ENCODE measurements at regions not wholly inside any gene's neighbourhood (a gene's known extent, or its start where the extent isn't known, plus 50 kb on each side); places are given as distances from the start of the nearest gene placed in this dataset.

DNA sequence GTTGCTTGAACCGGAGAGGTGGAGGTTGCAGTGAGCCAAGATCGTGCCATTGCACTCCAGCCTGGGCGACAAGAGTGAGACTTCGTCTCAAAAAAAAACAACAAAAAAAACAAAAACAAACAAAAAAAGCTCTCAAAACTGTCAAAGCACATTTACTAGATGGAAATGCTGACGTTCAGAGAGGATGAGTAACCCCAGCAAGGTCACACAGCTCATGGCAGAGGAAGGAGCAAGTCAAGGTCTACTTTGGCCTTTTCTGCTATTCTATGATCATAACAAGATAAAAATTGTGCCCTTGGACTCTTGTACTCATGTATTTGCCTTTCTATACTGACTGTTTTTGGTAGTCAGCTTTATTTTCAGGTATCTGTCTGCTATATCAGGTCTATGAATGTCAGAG, 109.5 kb downstream of the ARL6IP6 start:
- DNase-seq, result no peak
- Histone ChIP-seq H3K4me1 (no peaks in the 10 kb centered on the region), H3K27me3 (no peaks in the 10 kb centered on the region), H3K27ac (no peak overlapping the region), H3K9me3 (no peaks in the 10 kb centered on the region), H3K4me3 (no peak overlapping the region), H3K36me3 (no peaks in the 10 kb centered on the region)
- TF ChIP-seq, protein P1, sequence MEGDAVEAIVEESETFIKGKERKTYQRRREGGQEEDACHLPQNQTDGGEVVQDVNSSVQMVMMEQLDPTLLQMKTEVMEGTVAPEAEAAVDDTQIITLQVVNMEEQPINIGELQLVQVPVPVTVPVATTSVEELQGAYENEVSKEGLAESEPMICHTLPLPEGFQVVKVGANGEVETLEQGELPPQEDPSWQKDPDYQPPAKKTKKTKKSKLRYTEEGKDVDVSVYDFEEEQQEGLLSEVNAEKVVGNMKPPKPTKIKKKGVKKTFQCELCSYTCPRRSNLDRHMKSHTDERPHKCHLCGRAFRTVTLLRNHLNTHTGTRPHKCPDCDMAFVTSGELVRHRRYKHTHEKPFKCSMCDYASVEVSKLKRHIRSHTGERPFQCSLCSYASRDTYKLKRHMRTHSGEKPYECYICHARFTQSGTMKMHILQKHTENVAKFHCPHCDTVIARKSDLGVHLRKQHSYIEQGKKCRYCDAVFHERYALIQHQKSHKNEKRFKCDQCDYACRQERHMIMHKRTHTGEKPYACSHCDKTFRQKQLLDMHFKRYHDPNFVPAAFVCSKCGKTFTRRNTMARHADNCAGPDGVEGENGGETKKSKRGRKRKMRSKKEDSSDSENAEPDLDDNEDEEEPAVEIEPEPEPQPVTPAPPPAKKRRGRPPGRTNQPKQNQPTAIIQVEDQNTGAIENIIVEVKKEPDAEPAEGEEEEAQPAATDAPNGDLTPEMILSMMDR (IDR thresholded peaks at IDR 0.05), result no peak
- intact Hi-C loops (cut with DNase I; ENCODE audit: low total_unique reads), result no loop called here

GRCh38 chr2:152826581-152827279, 108.3 kb downstream of the ARL6IP6 start:
- H3K27ac ChIP-seq, result no peak overlapping the region
- H3K4me3 ChIP-seq, result no peak overlapping the region
- DNase-seq, result no peak
- no peaks in the 10 kb centered on the region for H3K9me3 ChIP-seq
- TF ChIP-seq, protein P1 (IDR thresholded peaks at IDR 0.05), result no peak
- H3K4me1 ChIP-seq, result no peaks in the 10 kb centered on the region
- intact Hi-C loops (cut with DNase I; ENCODE audit: low total_unique reads), result no loop called here
- H3K36me3 ChIP-seq, result no peaks in the 10 kb centered on the region
- no peaks in the 10 kb centered on the region for H3K27me3 ChIP-seq

DNA sequence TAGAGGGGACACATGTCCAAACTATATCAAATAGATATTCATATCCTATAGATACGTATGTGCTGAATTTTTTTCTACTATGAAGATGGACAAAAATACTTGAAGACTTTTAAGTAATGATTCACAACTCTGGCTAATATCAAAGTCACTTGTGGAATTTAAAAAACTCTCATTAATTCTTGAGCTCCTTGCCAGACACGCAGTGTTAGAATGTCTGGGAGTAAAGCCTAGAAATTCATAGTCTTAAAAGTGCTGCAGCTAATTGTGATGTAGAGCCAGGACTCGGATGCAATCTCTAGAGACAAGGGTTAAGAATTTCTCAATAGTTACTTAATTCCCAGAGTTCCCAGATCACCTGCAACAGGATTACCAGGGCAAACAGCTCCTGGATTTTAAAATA, 107.4 kb downstream of the ARL6IP6 start:
- Histone ChIP-seq H3K4me1 (no peaks in the 10 kb centered on the region), H3K36me3 (no peaks in the 10 kb centered on the region), H3K27me3 (no peaks in the 10 kb centered on the region), H3K27ac (no peak overlapping the region), H3K9me3 (no peaks in the 10 kb centered on the region), H3K4me3 (no peak overlapping the region)
- intact Hi-C loops (cut with DNase I; ENCODE audit: low total_unique reads), result no loop called here
- DNase-seq, result no peak
- TF ChIP-seq, protein P1 (IDR thresholded peaks at IDR 0.05), result no peak

DNA sequence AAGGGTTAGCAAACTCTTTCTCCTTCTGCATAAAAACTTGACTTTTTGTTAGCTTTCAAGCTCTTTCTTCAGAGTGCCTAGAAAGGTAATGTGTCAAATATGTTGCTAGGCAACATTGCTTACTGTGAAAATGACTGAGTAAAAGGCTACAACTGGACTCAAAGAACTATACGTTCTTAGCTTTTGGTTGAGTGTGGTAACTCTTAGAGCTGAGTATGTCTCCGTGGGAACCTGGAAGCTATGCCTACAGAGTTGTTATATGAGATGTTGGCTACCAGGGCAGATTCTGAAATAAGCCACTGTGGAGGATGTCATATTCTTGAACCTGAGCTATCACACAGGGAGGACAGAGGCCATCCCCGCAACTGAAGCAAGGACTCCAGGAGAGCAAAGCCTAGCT, 105.5 kb downstream of the ARL6IP6 start:
- no peak for DNase-seq
- Histone ChIP-seq H3K4me3 (no peak overlapping the region), H3K9me3 (no peaks in the 10 kb centered on the region), H3K27ac (no peak overlapping the region), H3K27me3 (no peaks in the 10 kb centered on the region), H3K36me3 (no peaks in the 10 kb centered on the region), H3K4me1 (no peaks in the 10 kb centered on the region)
- TF ChIP-seq, protein P1 (IDR thresholded peaks at IDR 0.05), result no peak
- intact Hi-C loops (cut with DNase I; ENCODE audit: low total_unique reads), result no loop called here

GRCh38 chr2:152822676-152823075, 104.3 kb downstream of the ARL6IP6 start:
- H3K4me1 ChIP-seq, result no peaks in the 10 kb centered on the region
- no peaks in the 10 kb centered on the region for H3K36me3 ChIP-seq
- H3K27ac ChIP-seq, result no peak overlapping the region
- no peaks in the 10 kb centered on the region for H3K9me3 ChIP-seq
- TF ChIP-seq, protein P1 (IDR thresholded peaks at IDR 0.05), result no peak
- H3K27me3 ChIP-seq, result no peaks in the 10 kb centered on the region
- intact Hi-C loops (cut with DNase I; ENCODE audit: low total_unique reads), result no loop called here
- no peak overlapping the region for H3K4me3 ChIP-seq
- DNase-seq, result no peak

GRCh38 chr2:152820048-152820447, 101.6 kb downstream of the ARL6IP6 start:
- Histone ChIP-seq H3K4me3 (no peak overlapping the region), H3K36me3 (no peaks in the 10 kb centered on the region), H3K27me3 (no peaks in the 10 kb centered on the region), H3K9me3 (no peaks in the 10 kb centered on the region), H3K4me1 (no peaks in the 10 kb centered on the region), H3K27ac (no peak overlapping the region)
- intact Hi-C loops (cut with DNase I; ENCODE audit: low total_unique reads), result no loop called here
- TF ChIP-seq, protein P1 (IDR thresholded peaks at IDR 0.05), result no peak
- no peak for DNase-seq
